ENCODE measurements at regions not wholly inside any gene's neighbourhood (a gene's known extent, or its start where the extent isn't known, plus 50 kb on each side); places are given as distances from the start of the nearest gene placed in this dataset.
A peak's percentile ranks its signal among the peaks of the same experiment; 100 is the strongest.

DNA sequence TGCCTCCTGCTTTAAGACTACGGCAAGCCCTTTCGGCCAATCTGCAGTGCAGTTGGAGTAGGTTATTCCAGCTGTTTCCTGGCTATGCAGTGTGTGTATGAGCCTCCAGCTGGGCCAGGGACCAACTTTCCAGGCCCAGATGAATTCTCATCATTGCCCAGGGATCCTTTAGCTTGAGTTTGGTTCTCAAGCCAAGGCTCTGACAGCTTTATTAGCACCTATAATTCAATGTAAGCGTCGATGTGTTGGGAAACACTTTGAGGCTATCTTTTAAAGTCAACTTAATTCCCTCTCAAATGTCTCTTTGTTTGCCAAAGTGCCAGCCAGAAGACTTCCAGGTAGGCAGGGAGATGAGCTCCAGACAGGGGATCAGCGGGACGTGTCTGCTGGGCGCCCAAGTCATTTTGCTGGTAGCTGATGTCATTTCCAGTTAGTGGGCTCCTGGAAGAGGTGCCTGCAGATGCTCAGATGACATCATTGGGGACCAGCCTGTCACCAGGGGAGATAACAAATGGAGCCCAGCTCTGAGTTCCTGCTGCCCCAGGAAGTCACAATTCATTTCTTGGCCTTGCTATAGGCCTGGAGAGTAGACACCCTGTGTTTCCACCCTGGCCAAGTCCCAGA is 520.4 kb downstream of the SOX6 start:
- peak overlapping the region; percentile 49 for H3K27ac ChIP-seq (ENCODE audit: low read depth, low read length)
- no peaks in the 10 kb centered on the region for H3K9me3 ChIP-seq (ENCODE audit: control insufficient read depth, insufficient read depth, low read length)
- no peaks in the 10 kb centered on the region for H3K27me3 ChIP-seq (ENCODE audit: control insufficient read depth, insufficient read depth, low read length)
- no peak overlapping the region for H3K4me3 ChIP-seq (ENCODE audit: low read depth, low read length)
- WGBS (ENCODE audit: insufficient coverage), result 84% methylated on average over 5 of the region's 7 CpGs
- DNase-seq (ENCODE audit: low read depth in 4 of 6, low spot score in 6 of 6), result no peak
- no peaks in the 10 kb centered on the region for H3K4me1 ChIP-seq (ENCODE audit: control insufficient read depth, insufficient read depth, low read length)
- no peaks in the 10 kb centered on the region for H3K36me3 ChIP-seq (ENCODE audit: control insufficient read depth, insufficient read depth, low read length)

- WGBS (ENCODE audit: insufficient coverage), result 79% methylated on average over 1 of the region's 1 CpG
- no peaks in the 10 kb centered on the region for H3K9me3 ChIP-seq (ENCODE audit: control insufficient read depth, insufficient read depth, low read length)
These were observed 519.6 kb downstream of the SOX6 start for GRCh38 chr11:15836795-15837194.

GRCh38 chr11:15837901-15838489 is 518.4 kb downstream of the SOX6 start:
- no peak for DNase-seq (ENCODE audit: low read depth in 4 of 6, low spot score in 6 of 6)
- WGBS (ENCODE audit: insufficient coverage), result 100% methylated on average over 1 of the region's 4 CpGs
- no peaks in the 10 kb centered on the region for H3K9me3 ChIP-seq (ENCODE audit: control insufficient read depth, insufficient read depth, low read length)

More at GRCh38 chr11:15836795-15837194, 519.6 kb downstream of the SOX6 start:
- no peaks in the 10 kb centered on the region for H3K36me3 ChIP-seq (ENCODE audit: control insufficient read depth, insufficient read depth, low read length)
- H3K4me1 ChIP-seq (ENCODE audit: control insufficient read depth, insufficient read depth, low read length), result peaks cover under 1% of the 10 kb centered on the region
- DNase-seq (ENCODE audit: low read depth in 4 of 6, low spot score in 6 of 6), result no peak
- no peak overlapping the region for H3K4me3 ChIP-seq (ENCODE audit: low read depth, low read length)
- no peaks in the 10 kb centered on the region for H3K27me3 ChIP-seq (ENCODE audit: control insufficient read depth, insufficient read depth, low read length)
- H3K27ac ChIP-seq (ENCODE audit: low read depth, low read length), result no peak overlapping the region

DNA sequence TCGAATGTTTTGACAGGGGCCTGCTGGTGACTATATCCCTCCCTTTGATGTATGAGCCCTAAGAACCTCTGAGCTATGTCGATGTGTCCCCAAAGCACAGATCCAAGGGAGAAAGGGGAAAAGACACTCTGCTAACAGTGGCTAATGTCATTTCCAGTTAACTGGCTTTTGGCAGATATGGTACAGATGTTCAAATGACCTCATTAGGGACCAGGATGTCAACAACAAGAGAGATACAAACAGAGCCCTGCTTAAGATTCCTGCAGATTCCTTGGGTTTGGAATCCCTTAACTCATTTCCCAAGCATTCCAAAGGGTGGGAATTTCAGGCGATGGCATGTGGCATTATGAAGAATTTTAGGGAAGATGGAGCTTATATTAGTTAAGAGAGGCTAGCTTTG is 517.3 kb downstream of the SOX6 start:
- H3K4me1 ChIP-seq (ENCODE audit: control insufficient read depth, insufficient read depth, low read length), result peaks cover 12% of the 10 kb centered on the region
- no peak for DNase-seq (ENCODE audit: low read depth in 4 of 6, low spot score in 6 of 6)
- WGBS (ENCODE audit: insufficient coverage), result 40% methylated on average over 1 of the region's 3 CpGs
- no peaks in the 10 kb centered on the region for H3K36me3 ChIP-seq (ENCODE audit: control insufficient read depth, insufficient read depth, low read length)
- H3K4me3 ChIP-seq (ENCODE audit: low read depth, low read length), result no peak overlapping the region
- H3K27ac ChIP-seq (ENCODE audit: low read depth, low read length), result no peak overlapping the region
- no peaks in the 10 kb centered on the region for H3K9me3 ChIP-seq (ENCODE audit: control insufficient read depth, insufficient read depth, low read length)
- no peaks in the 10 kb centered on the region for H3K27me3 ChIP-seq (ENCODE audit: control insufficient read depth, insufficient read depth, low read length)

More at GRCh38 chr11:15837901-15838489, 518.4 kb downstream of the SOX6 start:
- Histone ChIP-seq H3K27ac (ENCODE audit: low read depth, low read length) (no peak overlapping the region), H3K36me3 (ENCODE audit: control insufficient read depth, insufficient read depth, low read length) (no peaks in the 10 kb centered on the region), H3K27me3 (ENCODE audit: control insufficient read depth, insufficient read depth, low read length) (no peaks in the 10 kb centered on the region), H3K4me1 (ENCODE audit: control insufficient read depth, insufficient read depth, low read length) (peaks cover 3% of the 10 kb centered on the region), H3K4me3 (ENCODE audit: low read depth, low read length) (no peak overlapping the region)

GRCh38 chr11:15840966-15841365 is 515.4 kb downstream of the SOX6 start:
- Histone ChIP-seq H3K9me3 (ENCODE audit: control insufficient read depth, insufficient read depth, low read length) (no peaks in the 10 kb centered on the region), H3K4me3 (ENCODE audit: low read depth, low read length) (no peak overlapping the region), H3K27me3 (ENCODE audit: control insufficient read depth, insufficient read depth, low read length) (no peaks in the 10 kb centered on the region), H3K4me1 (ENCODE audit: control insufficient read depth, insufficient read depth, low read length) (peaks cover 20% of the 10 kb centered on the region), H3K36me3 (ENCODE audit: control insufficient read depth, insufficient read depth, low read length) (no peaks in the 10 kb centered on the region), H3K27ac (ENCODE audit: low read depth, low read length) (no peak overlapping the region)
- no peak for DNase-seq (ENCODE audit: low read depth in 4 of 6, low spot score in 6 of 6)
- no CpG with 5 or more reads among the region's 2 CpGs for WGBS (ENCODE audit: insufficient coverage)

GRCh38 chr11:15841931-15842740 is 514.2 kb downstream of the SOX6 start:
- Histone ChIP-seq H3K27ac (ENCODE audit: low read depth, low read length) (peak overlapping the region; percentile 67), H3K4me1 (ENCODE audit: control insufficient read depth, insufficient read depth, low read length) (peaks cover 20% of the 10 kb centered on the region), H3K36me3 (ENCODE audit: control insufficient read depth, insufficient read depth, low read length) (no peaks in the 10 kb centered on the region), H3K9me3 (ENCODE audit: control insufficient read depth, insufficient read depth, low read length) (no peaks in the 10 kb centered on the region), H3K4me3 (ENCODE audit: low read depth, low read length) (no peak overlapping the region), H3K27me3 (ENCODE audit: control insufficient read depth, insufficient read depth, low read length) (no peaks in the 10 kb centered on the region)
- peak in 1 of 6 donors; percentile 28 for DNase-seq (ENCODE audit: low read depth in 4 of 6, low spot score in 6 of 6)
- no CpG with 5 or more reads among the region's 6 CpGs for WGBS (ENCODE audit: insufficient coverage)

GRCh38 chr11:15843309-15843872 is 513.0 kb downstream of the SOX6 start:
- H3K27me3 ChIP-seq (ENCODE audit: control insufficient read depth, insufficient read depth, low read length), result no peaks in the 10 kb centered on the region
- H3K9me3 ChIP-seq (ENCODE audit: control insufficient read depth, insufficient read depth, low read length), result no peaks in the 10 kb centered on the region
- 3% methylated on average over 7 of the region's 10 CpGs for WGBS (ENCODE audit: insufficient coverage)
- peak in 5 of 6 donors; percentile 65 to 94 (median 77) for DNase-seq (ENCODE audit: low read depth in 4 of 6, low spot score in 6 of 6)
- no peaks in the 10 kb centered on the region for H3K36me3 ChIP-seq (ENCODE audit: control insufficient read depth, insufficient read depth, low read length)
- peaks cover 20% of the 10 kb centered on the region for H3K4me1 ChIP-seq (ENCODE audit: control insufficient read depth, insufficient read depth, low read length)
- H3K27ac ChIP-seq (ENCODE audit: low read depth, low read length), result peak overlapping the region; percentile 67
- H3K4me3 ChIP-seq (ENCODE audit: low read depth, low read length), result no peak overlapping the region

- no peak overlapping the region for H3K27ac ChIP-seq (ENCODE audit: low read depth, low read length)
- peak in 2 of 6 donors; percentile 84 to 88 for DNase-seq (ENCODE audit: low read depth in 4 of 6, low spot score in 6 of 6)
- no peak overlapping the region for H3K4me3 ChIP-seq (ENCODE audit: low read depth, low read length)
- no peaks in the 10 kb centered on the region for H3K36me3 ChIP-seq (ENCODE audit: control insufficient read depth, insufficient read depth, low read length)
- peaks cover 20% of the 10 kb centered on the region for H3K4me1 ChIP-seq (ENCODE audit: control insufficient read depth, insufficient read depth, low read length)
- H3K27me3 ChIP-seq (ENCODE audit: control insufficient read depth, insufficient read depth, low read length), result no peaks in the 10 kb centered on the region
- H3K9me3 ChIP-seq (ENCODE audit: control insufficient read depth, insufficient read depth, low read length), result no peaks in the 10 kb centered on the region
These were observed 511.1 kb downstream of the SOX6 start for GRCh38 chr11:15845261-15845660.

- peak in 1 of 6 donors; percentile 63 for DNase-seq (ENCODE audit: low read depth in 4 of 6, low spot score in 6 of 6)
- Histone ChIP-seq H3K27ac (ENCODE audit: low read depth, low read length) (no peak overlapping the region), H3K27me3 (ENCODE audit: control insufficient read depth, insufficient read depth, low read length) (no peaks in the 10 kb centered on the region), H3K4me1 (ENCODE audit: control insufficient read depth, insufficient read depth, low read length) (peaks cover 13% of the 10 kb centered on the region), H3K9me3 (ENCODE audit: control insufficient read depth, insufficient read depth, low read length) (no peaks in the 10 kb centered on the region), H3K4me3 (ENCODE audit: low read depth, low read length) (no peak overlapping the region), H3K36me3 (ENCODE audit: control insufficient read depth, insufficient read depth, low read length) (no peaks in the 10 kb centered on the region)
- WGBS (ENCODE audit: insufficient coverage), result 92% methylated on average over 2 of the region's 2 CpGs
These were observed 507.6 kb downstream of the SOX6 start for GRCh38 chr11:15848631-15849168.

Measured in spinal cord (tissue), 9 donors.